Keratinocyte (primary cell): ENCODE measurements at regions not wholly inside any gene's neighbourhood (a gene's known extent, or its start where the extent isn't known, plus 50 kb on each side); places are given as distances from the start of the nearest gene placed in this dataset.

Experiments
- DNase-seq: peaks from one replicate; pipeline ENCODE4 v3.0.0-alpha.2; 2011; ENCODE audit warnings: low read depth, missing footprints, low spot score
- FAIRE-seq: peaks from 2 replicates; lab custom pipeline; 2011; peaks lifted over from hg19 to GRCh38; lab: Jason Lieb, UNC
- H2AFZ ChIP-seq: 2 replicates; pipeline ENCODE4 v1.6.0; 2012; ENCODE audit warnings: low read length, control low read depth, inconsistent platforms; ENCODE audit not compliant: control insufficient read depth
- H3K27ac ChIP-seq: 2 replicates; pipeline ENCODE4 v1.5.1; 2011; ENCODE audit warnings: low read length; ENCODE audit not compliant: control insufficient read depth, insufficient read depth
- H3K27me3 ChIP-seq: 3 replicates; pipeline ENCODE4 v1.6.0; 2011; ENCODE audit warnings: low read length; ENCODE audit not compliant: control insufficient read depth, insufficient read depth; ENCODE audit errors: extremely low read depth
- H3K36me3 ChIP-seq, 2 experiments: 2 replicates in 1 of 2; 3 replicates in 1 of 2; pipeline ENCODE4 v1.5.1; 2011; ENCODE audit warnings: low read length in 2 of 2, mild to moderate bottlenecking in 1 of 2; ENCODE audit not compliant: control insufficient read depth in 2 of 2, insufficient read depth in 2 of 2; ENCODE audit errors: extremely low read depth in 1 of 2
- H3K4me1 ChIP-seq: 3 replicates; pipeline ENCODE4 v1.5.1; 2011; ENCODE audit warnings: low read length; ENCODE audit not compliant: control insufficient read depth, insufficient read depth; ENCODE audit errors: extremely low read depth
- H3K4me2 ChIP-seq: 3 replicates; pipeline ENCODE4 v1.6.0; 2011; ENCODE audit warnings: low read depth, low read length; ENCODE audit not compliant: control insufficient read depth, insufficient read depth; ENCODE audit errors: extremely low read depth
- H3K4me3 ChIP-seq, 3 experiments: fragments of 200-600 bp in 1 of 3; sonication (generic) in 1 of 3; 2 replicates in 2 of 3; 3 replicates in 1 of 3; pipeline ENCODE4 v1.5.1; 2011 to 2016; ENCODE audit warnings: low read length in 3 of 3, mild to moderate bottlenecking in 3 of 3, control low read depth in 2 of 3, inconsistent platforms in 1 of 3, low read depth in 1 of 3, mixed read lengths in 1 of 3, mixed run types in 1 of 3, moderate library complexity in 1 of 3; ENCODE audit not compliant: control insufficient read depth in 2 of 3, insufficient read depth in 2 of 3; ENCODE audit errors: extremely low read depth in 1 of 3
- H3K79me2 ChIP-seq: 2 replicates; pipeline ENCODE4 v1.6.0; 2012; ENCODE audit warnings: low read length; ENCODE audit not compliant: control insufficient read depth, insufficient read depth
- H3K9ac ChIP-seq: 3 replicates; pipeline ENCODE4 v1.6.0; 2011; ENCODE audit warnings: low read length; ENCODE audit not compliant: control insufficient read depth, insufficient read depth; ENCODE audit errors: extremely low read depth
- H3K9me1 ChIP-seq: 3 replicates; pipeline ENCODE4 v1.6.0; 2011; ENCODE audit warnings: low read length; ENCODE audit not compliant: control insufficient read depth, insufficient read depth; ENCODE audit errors: extremely low read depth
- H3K9me3 ChIP-seq: 2 replicates; pipeline ENCODE4 v1.5.1; 2012; ENCODE audit warnings: low read depth, low read length; ENCODE audit not compliant: control insufficient read depth
- H4K20me1 ChIP-seq: 3 replicates; pipeline ENCODE4 v1.6.0; 2011; ENCODE audit warnings: low read length; ENCODE audit not compliant: control insufficient read depth, insufficient read depth; ENCODE audit errors: extremely low read depth
- EZH2 ChIP-seq: IDR thresholded peaks from one replicate; pipeline ENCODE4 v1.6.1; 2012; ENCODE audit warnings: inconsistent platforms, mild to moderate bottlenecking, low read length, moderate library complexity
- dilution Hi-C: fragments of 300-500 bp; cut with MboI; formaldehyde crosslinking; loops from one replicate; pipeline ENCODE4 v1.7.0; 2020; ENCODE audit warnings: low sequenced_read_pairs; ENCODE audit not compliant: extremely low pct_ligation_motif_present
- TF ChIP-seq, protein P1 (sequence below), 3 experiments: IDR thresholded peaks in 1 of 3; conservative IDR thresholded peaks in 1 of 3; optimal IDR thresholded peaks in 1 of 3; 2 replicates in 2 of 3; 3 replicates in 1 of 3; pipeline versions ENCODE3 to v1.5.1; 2011; ENCODE audit warnings: low read length in 3 of 3, mild to moderate bottlenecking in 3 of 3, moderate library complexity in 2 of 3, control low read depth in 1 of 3, inconsistent platforms in 1 of 3; ENCODE audit not compliant: insufficient read depth in 2 of 3; ENCODE audit errors: extremely low read depth in 1 of 3

DNA sequence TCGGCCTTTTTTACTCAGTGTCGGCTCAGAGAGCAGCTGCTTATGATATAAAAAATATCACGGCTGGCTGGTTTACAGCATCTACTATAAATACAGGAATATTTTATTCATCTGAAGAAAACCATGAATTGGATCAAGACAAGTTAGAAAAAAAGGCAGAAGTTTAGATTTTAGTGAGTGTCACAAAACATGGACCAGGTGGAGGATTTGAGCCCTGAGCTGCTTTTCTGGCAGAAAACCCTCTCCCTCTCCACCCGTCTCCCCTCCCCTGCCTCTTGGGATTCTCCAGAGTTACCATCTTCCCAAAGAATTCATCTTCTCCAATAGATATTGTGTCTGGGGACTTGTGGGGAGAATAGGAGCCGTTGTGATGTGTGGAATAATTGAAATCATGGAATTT lies 142.8 kb upstream of the RAI2 start:
- Histone ChIP-seq H3K9me1 (no peaks in the 10 kb centered on the region), H3K9me3 (no peaks in the 10 kb centered on the region), H2AFZ (no peak overlapping the region), H3K36me3 (no peaks in the 10 kb centered on the region), H3K79me2 (no peaks in the 10 kb centered on the region), H3K4me3 (no peak overlapping the region), H4K20me1 (no peaks in the 10 kb centered on the region), H3K27ac (no peak overlapping the region), H3K4me1 (no peaks in the 10 kb centered on the region), H3K4me2 (no peak overlapping the region), H3K9ac (no peak overlapping the region), H3K27me3 (no peaks in the 10 kb centered on the region)
- DNase-seq (no peak), FAIRE-seq (no peak)
- TF ChIP-seq, protein P1, sequence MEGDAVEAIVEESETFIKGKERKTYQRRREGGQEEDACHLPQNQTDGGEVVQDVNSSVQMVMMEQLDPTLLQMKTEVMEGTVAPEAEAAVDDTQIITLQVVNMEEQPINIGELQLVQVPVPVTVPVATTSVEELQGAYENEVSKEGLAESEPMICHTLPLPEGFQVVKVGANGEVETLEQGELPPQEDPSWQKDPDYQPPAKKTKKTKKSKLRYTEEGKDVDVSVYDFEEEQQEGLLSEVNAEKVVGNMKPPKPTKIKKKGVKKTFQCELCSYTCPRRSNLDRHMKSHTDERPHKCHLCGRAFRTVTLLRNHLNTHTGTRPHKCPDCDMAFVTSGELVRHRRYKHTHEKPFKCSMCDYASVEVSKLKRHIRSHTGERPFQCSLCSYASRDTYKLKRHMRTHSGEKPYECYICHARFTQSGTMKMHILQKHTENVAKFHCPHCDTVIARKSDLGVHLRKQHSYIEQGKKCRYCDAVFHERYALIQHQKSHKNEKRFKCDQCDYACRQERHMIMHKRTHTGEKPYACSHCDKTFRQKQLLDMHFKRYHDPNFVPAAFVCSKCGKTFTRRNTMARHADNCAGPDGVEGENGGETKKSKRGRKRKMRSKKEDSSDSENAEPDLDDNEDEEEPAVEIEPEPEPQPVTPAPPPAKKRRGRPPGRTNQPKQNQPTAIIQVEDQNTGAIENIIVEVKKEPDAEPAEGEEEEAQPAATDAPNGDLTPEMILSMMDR (optimal IDR thresholded peaks at IDR 0.05 in 1 of 3, IDR thresholded peaks at IDR 0.05 in 1 of 3, conservative IDR thresholded peaks at IDR 0.05 in 1 of 3; ENCODE audit: extremely low read depth in 1 of 3, insufficient read depth in 2 of 3, low read length in 3 of 3): no peak
- no peak for TF ChIP-seq EZH2
- dilution Hi-C loops: no loop called here

DNA sequence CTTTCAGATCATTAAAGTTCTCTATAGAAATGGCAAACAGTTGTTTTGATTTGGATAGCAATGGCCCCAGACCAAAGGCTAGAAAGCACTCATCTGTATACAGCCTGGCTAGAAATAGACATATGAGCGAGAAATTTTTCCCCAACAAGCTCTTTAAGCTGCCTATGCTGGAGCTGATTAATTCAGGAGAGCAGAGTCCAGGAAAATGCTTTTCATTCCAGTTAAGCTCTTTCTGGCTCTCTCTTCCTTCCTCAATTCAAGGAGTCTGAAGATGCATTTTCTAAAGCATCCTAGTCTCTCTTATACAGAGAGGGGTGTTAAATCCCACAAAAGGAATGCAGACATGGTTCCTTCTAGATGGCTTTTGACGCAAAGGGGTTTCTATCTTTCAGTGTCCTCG lies 141.7 kb upstream of the RAI2 start:
- DNase-seq (no peak), FAIRE-seq (no peak)
- no peak overlapping the region for H3K9ac ChIP-seq
- dilution Hi-C loops: no loop called here
- no peak overlapping the region for H3K27ac ChIP-seq
- H3K36me3 ChIP-seq: no peaks in the 10 kb centered on the region
- no peak overlapping the region for H3K4me3 ChIP-seq
- TF ChIP-seq, protein P1 (optimal IDR thresholded peaks at IDR 0.05 in 1 of 3, IDR thresholded peaks at IDR 0.05 in 1 of 3, conservative IDR thresholded peaks at IDR 0.05 in 1 of 3; ENCODE audit: extremely low read depth in 1 of 3, insufficient read depth in 2 of 3, low read length in 3 of 3): no peak
- no peak for TF ChIP-seq EZH2
- H3K9me3 ChIP-seq: no peaks in the 10 kb centered on the region
- H3K4me1 ChIP-seq: no peaks in the 10 kb centered on the region
- H4K20me1 ChIP-seq: no peaks in the 10 kb centered on the region
- H3K4me2 ChIP-seq: no peak overlapping the region
- H3K27me3 ChIP-seq: no peaks in the 10 kb centered on the region
- H3K79me2 ChIP-seq: no peaks in the 10 kb centered on the region
- no peaks in the 10 kb centered on the region for H3K9me1 ChIP-seq
- H2AFZ ChIP-seq: no peak overlapping the region
